PC-9 (cell line): ENCODE measurements at regions not wholly inside any gene's neighbourhood (a gene's known extent, or its start where the extent isn't known, plus 50 kb on each side); places are given as distances from the start of the nearest gene placed in this dataset.

ENCODE experiments used
- BruUV-seq: library from RNA; stranded (reverse); fragments of 400-500 nt; replicated peaks from 2 replicates; lab custom pipeline; 2021; lab: Mats Ljungman, UMichigan
- CTCF ChIA-PET: fragments of 300-600 bp; sonication (Branson Sonifier 250); formaldehyde crosslinking; loops from one replicate; lab custom pipeline; 2022; ENCODE audit warnings: antibody characterized with exemption; lab: Charles Lee
- POLR2A ChIA-PET: fragments of 300-600 bp; sonication (Branson Sonifier 250); formaldehyde crosslinking; loops from one replicate; lab custom pipeline; 2022; ENCODE audit warnings: antibody characterized with exemption; ENCODE audit not compliant: unreplicated experiment; lab: Charles Lee
- DNase-seq, 2 experiments: peaks; one replicate each; pipeline versions ENCODE4 v3.0.0 to v3.0.0-alpha.2; 2015 to 2022; ENCODE audit warnings: mixed read lengths in 1 of 2
- H2AFZ ChIP-seq: fragments of 200-600 bp; sonication (generic); 2 replicates; pipeline ENCODE4 v1.8.1; 2017; ENCODE audit warnings: antibody characterized with exemption
- H3F3A ChIP-seq: fragments of 200-600 bp; sonication (generic); 2 replicates; pipeline ENCODE4 v1.8.1; 2017; ENCODE audit warnings: antibody characterized with exemption, mild to moderate bottlenecking, low read depth; ENCODE audit not compliant: insufficient read depth
- H3K27ac ChIP-seq: fragments of 200-600 bp; sonication (generic); 2 replicates; pipeline ENCODE4 v1.6.1; 2016; ENCODE audit warnings: mixed run types
- H3K27me3 ChIP-seq: fragments of 200-600 bp; sonication (generic); 2 replicates; pipeline ENCODE4 v1.6.1; 2016; ENCODE audit warnings: low read depth, mixed run types; ENCODE audit not compliant: insufficient read depth
- H3K36me3 ChIP-seq: fragments of 200-600 bp; sonication (generic); 2 replicates; pipeline ENCODE4 v1.6.1; 2016; ENCODE audit warnings: low read depth, mixed run types
- H3K4me1 ChIP-seq: fragments of 200-600 bp; sonication (generic); replicated peaks from 2 replicates; pipeline ENCODE4 v1.6.1; 2016; ENCODE audit warnings: mixed run types; ENCODE audit not compliant: insufficient read depth
- H3K4me2 ChIP-seq: fragments of 200-600 bp; sonication (generic); 2 replicates; pipeline ENCODE4 v1.6.1; 2017; ENCODE audit warnings: mixed run types
- H3K4me3 ChIP-seq: fragments of 200-600 bp; sonication (generic); 2 replicates; pipeline ENCODE4 v1.6.1; 2016; ENCODE audit warnings: mixed run types
- H3K79me2 ChIP-seq: fragments of 200-600 bp; sonication (generic); 2 replicates; pipeline ENCODE4 v1.6.1; 2017; ENCODE audit warnings: low read depth, mixed run types
- H3K9me2 ChIP-seq: fragments of 200-600 bp; sonication (generic); 2 replicates; pipeline ENCODE4 v1.8.1; 2017; ENCODE audit warnings: mild to moderate bottlenecking; ENCODE audit not compliant: insufficient read depth
- H3K9me3 ChIP-seq: fragments of 200-600 bp; sonication (generic); 2 replicates; pipeline ENCODE4 v1.8.1; 2016; ENCODE audit warnings: low read depth; ENCODE audit not compliant: insufficient read depth
- H4K20me1 ChIP-seq: fragments of 200-600 bp; sonication (generic); 2 replicates; pipeline ENCODE4 v1.8.1; 2017; ENCODE audit not compliant: insufficient read depth
- EZH2 ChIP-seq: fragments of 200-600 bp; sonication (generic); IDR thresholded peaks from 2 replicates; pipeline ENCODE4 v1.8.0; 2017; ENCODE audit warnings: antibody characterized with exemption, low read depth
- intact Hi-C: fragments of 100-400 bp; cut with micrococcal nuclease; formaldehyde crosslinking; loops from one replicate; pipeline ENCODE4 v1.10.0; 2022; ENCODE audit not compliant: unreplicated experiment
- TF ChIP-seq, protein P1 (sequence below): fragments of 200-600 bp; sonication (generic); conservative IDR thresholded peaks from 2 replicates; pipeline ENCODE4 v1.6.1; 2017; ENCODE audit warnings: mixed run types, antibody characterized with exemption, mild to moderate bottlenecking, moderate library complexity

DNA sequence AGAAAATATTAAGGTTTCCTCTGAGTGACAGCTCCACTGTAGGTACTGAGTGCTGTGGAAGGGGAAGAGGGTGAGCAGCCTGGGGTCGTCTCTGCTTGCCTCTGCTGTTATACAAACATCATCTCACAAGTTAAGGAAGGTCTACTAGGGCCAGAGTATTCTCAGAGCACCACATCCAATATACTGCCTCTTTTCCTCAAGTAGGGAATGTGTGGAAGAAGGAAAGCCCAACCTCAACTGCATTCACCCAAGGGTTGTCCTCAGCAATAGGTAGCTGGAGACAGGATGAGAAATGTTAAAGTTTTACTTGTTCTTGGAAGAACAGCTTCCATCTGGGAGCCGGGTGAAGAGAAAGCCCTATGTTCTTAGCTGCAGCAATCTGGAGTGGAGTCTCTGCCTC is 1062.3 kb upstream of the CDH10 start:
- CTCF ChIA-PET, result no interaction called here
- BruUV-seq, result no TSS peak

GRCh38 chr5:25701936-25702335 is 1057.2 kb upstream of the CDH10 start:
- no peaks in the 10 kb centered on the region for H3F3A ChIP-seq
- CTCF ChIA-PET, result no interaction called here
- no peaks in the 10 kb centered on the region for H4K20me1 ChIP-seq
- intact Hi-C loops, result no loop called here
- H3K4me1 ChIP-seq, result no peaks in the 10 kb centered on the region
- H3K9me2 ChIP-seq, result no peaks in the 10 kb centered on the region
- no peak overlapping the region for H3K4me2 ChIP-seq
- POLR2A ChIA-PET, result no interaction called here
- no peak overlapping the region for H2AFZ ChIP-seq
- TF ChIP-seq, protein P1, sequence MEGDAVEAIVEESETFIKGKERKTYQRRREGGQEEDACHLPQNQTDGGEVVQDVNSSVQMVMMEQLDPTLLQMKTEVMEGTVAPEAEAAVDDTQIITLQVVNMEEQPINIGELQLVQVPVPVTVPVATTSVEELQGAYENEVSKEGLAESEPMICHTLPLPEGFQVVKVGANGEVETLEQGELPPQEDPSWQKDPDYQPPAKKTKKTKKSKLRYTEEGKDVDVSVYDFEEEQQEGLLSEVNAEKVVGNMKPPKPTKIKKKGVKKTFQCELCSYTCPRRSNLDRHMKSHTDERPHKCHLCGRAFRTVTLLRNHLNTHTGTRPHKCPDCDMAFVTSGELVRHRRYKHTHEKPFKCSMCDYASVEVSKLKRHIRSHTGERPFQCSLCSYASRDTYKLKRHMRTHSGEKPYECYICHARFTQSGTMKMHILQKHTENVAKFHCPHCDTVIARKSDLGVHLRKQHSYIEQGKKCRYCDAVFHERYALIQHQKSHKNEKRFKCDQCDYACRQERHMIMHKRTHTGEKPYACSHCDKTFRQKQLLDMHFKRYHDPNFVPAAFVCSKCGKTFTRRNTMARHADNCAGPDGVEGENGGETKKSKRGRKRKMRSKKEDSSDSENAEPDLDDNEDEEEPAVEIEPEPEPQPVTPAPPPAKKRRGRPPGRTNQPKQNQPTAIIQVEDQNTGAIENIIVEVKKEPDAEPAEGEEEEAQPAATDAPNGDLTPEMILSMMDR, result no peak
- no peak for TF ChIP-seq EZH2
- no peaks in the 10 kb centered on the region for H3K36me3 ChIP-seq
- H3K79me2 ChIP-seq, result no peaks in the 10 kb centered on the region
- H3K27ac ChIP-seq, result no peak overlapping the region
- no TSS peak for BruUV-seq
- no peaks in the 10 kb centered on the region for H3K27me3 ChIP-seq
- no peak for DNase-seq
- no peak overlapping the region for H3K4me3 ChIP-seq
- no peaks in the 10 kb centered on the region; the same call in 1 of the 2 replicates for H3K9me3 ChIP-seq

More for the DNA sequence above, 1062.3 kb upstream of the CDH10 start:
- Histone ChIP-seq H3F3A (no peaks in the 10 kb centered on the region), H3K9me3 (no peaks in the 10 kb centered on the region), H3K4me1 (no peaks in the 10 kb centered on the region), H3K9me2 (no peaks in the 10 kb centered on the region), H3K27me3 (no peaks in the 10 kb centered on the region), H3K4me3 (no peak overlapping the region), H3K4me2 (no peak overlapping the region), H3K36me3 (no peaks in the 10 kb centered on the region), H3K27ac (no peak overlapping the region), H3K79me2 (no peaks in the 10 kb centered on the region), H4K20me1 (no peaks in the 10 kb centered on the region), H2AFZ (no peak overlapping the region)
- intact Hi-C loops, result no loop called here
- DNase-seq, result no peak
- TF ChIP-seq, protein P1, result no peak
- POLR2A ChIA-PET, result no interaction called here

DNA sequence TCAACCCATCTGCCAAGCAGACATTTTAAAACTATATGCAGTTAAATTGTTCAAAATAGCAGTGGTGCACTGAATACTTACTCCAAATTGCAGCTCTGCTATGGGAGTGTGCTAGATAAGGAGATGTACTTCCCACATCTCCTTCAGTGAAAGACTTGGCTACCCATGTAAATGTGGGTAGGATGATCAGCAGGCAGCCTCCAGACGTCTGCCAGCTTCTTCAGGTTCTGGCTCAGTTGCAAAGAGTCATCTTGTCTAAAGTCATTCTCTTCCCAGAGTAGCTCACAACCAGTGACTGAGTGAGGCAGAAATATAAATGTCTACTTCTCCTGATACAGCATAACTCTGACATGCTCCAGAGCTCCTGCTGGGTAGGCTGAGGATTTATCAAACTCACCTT is 1050.0 kb upstream of the CDH10 start:
- no peaks in the 10 kb centered on the region for H3F3A ChIP-seq
- no peaks in the 10 kb centered on the region for H4K20me1 ChIP-seq
- intact Hi-C loops, result no loop called here

More for the DNA sequence above, 1050.0 kb upstream of the CDH10 start:
- CTCF ChIA-PET, result no interaction called here
- DNase-seq, result no peak
- no peaks in the 10 kb centered on the region; the same call in 1 of the 2 replicates for H3K9me3 ChIP-seq
- no peak for TF ChIP-seq EZH2
- TF ChIP-seq, protein P1, result no peak
- no peaks in the 10 kb centered on the region for H3K36me3 ChIP-seq
- no peak overlapping the region for H3K27ac ChIP-seq
- no peaks in the 10 kb centered on the region for H3K4me1 ChIP-seq
- no peak overlapping the region for H3K4me3 ChIP-seq
- no peaks in the 10 kb centered on the region for H3K9me2 ChIP-seq
- POLR2A ChIA-PET, result interaction anchor here (0.7 kb wide), 1 partner anchor 1433 kb away, joined by 4 read pairs; no protein-coding TSS in a partner anchor
- no peak overlapping the region for H3K4me2 ChIP-seq
- H3K79me2 ChIP-seq, result no peaks in the 10 kb centered on the region
- no peak overlapping the region for H2AFZ ChIP-seq
- BruUV-seq, result no TSS peak
- H3K27me3 ChIP-seq, result no peaks in the 10 kb centered on the region
